HG03066 (cell line): ENCODE measurements at regions not wholly inside any gene's neighbourhood (a gene's known extent, or its start where the extent isn't known, plus 50 kb on each side); places are given as distances from the start of the nearest gene placed in this dataset.

Experiments
- ATAC-seq: cut with Tn5 transposase; IDR thresholded peaks from one replicate; pipeline ENCODE4 v1.9.1; 2021; ENCODE audit warnings: low read depth; ENCODE audit not compliant: unreplicated experiment

DNA sequence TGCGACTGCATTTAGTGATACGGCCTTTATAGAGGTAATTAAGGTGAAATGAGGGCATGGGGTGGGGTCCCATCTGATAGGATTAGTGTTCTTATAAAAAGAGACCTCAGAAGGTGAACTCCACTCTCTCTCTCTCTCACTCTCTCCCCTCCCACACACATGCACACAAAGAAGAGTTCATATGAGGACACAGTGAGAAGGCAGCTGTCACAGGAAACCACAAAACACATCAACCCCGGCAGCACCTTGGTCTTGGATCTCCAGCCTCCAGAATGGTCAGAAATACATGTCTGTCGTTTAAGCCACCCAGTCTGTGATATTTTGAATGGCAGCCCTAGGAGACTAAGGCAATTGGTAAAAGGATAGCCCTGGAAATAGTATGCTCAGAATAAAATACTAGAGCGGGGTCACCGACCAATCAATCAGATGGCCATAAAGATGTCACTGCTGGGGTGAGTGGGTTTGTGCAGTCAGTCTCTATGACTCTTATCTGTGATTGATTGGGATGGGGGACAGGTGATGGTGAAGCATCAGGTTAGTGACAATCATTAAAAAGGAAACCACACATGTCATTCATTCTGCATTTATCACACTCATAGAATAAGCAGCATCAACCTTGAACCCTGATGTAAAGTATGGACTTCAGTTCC, 118.9 kb upstream of the POU3F3 start:
- no peak for ATAC-seq

GRCh38 chr2:104736026-104736425, 117.9 kb upstream of the POU3F3 start:
- no peak for ATAC-seq

GRCh38 chr2:104741860-104742259, 112.1 kb upstream of the POU3F3 start:
- no peak for ATAC-seq

GRCh38 chr2:104744537-104744936, 109.4 kb upstream of the POU3F3 start:
- no peak for ATAC-seq

GRCh38 chr2:104745846-104746245, 108.1 kb upstream of the POU3F3 start:
- ATAC-seq = no peak

DNA sequence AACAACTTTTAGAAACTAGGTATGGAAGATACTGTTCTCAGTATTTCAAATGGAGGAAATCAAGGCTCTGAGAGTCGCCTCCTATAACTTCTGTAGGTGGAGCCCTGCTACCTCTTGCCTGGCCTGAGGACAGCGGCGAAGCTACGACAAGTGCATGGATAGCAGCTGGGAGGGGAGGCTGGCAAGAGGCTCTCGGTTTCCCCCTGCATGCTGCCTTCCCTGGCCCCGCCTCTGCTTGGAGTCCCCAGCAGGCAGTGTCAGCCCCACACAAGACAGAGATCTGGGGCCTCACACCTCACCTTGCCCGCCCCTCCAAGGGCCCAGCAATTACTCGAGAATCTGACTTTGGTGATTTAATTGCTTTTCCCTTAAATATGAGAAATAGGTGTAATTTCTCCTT, 107.6 kb upstream of the POU3F3 start:
- no peak for ATAC-seq

- no peak for ATAC-seq
These were observed 107.1 kb upstream of the POU3F3 start for GRCh38 chr2:104746858-104747257.

DNA sequence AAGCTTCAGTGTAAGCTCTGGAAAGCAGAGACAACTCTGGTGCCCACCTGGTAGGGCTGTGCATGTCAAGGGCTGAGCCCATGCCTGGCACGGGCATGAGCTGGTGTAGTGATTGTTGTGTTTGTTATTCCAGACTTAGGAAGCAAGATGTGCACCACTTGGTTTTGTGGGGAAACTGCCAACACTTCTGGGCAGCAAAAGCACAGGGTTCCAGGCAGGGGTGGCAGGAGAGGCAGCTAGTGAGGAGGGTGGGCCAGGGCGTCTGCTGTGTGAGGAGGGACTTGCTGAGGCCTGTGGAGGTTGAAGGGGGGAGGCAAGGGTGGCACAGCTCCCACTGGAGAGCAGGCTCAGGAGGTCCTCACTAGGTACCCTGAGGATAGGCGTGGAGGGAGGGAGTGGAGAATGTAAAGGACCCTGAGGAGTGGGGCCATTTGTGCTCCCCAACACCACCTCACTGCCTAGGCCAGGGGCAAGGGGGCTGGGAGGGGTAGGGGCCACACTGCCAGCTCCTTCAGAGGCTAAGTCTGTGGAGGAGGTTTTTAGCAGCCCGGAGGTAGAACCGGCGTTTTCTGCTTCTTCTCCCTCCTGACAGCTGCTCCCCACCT, 104.0 kb upstream of the POU3F3 start:
- ATAC-seq = no peak

DNA sequence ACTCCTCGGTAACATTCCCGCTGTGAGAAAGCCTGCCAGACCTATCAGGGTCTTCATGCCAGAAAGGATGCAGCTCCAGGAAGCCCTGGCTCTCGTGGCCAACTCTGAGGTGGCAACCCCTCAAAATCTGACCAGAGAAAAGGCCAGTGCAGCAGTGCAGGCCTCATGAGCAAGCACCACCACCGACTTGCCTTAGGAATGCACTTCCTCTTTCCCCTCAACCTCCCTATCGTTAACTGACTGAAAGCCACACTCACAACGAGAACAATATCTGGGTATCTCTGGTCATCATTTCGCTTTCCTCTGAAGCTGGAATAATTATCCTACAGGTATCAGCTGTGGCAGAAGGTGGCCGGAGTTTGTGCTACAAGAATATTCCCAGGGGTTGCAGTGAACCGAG, 101.4 kb upstream of the POU3F3 start:
- ATAC-seq = no peak

- no peak for ATAC-seq
These were observed 98.7 kb upstream of the POU3F3 start for GRCh38 chr2:104755026-104755878.

DNA sequence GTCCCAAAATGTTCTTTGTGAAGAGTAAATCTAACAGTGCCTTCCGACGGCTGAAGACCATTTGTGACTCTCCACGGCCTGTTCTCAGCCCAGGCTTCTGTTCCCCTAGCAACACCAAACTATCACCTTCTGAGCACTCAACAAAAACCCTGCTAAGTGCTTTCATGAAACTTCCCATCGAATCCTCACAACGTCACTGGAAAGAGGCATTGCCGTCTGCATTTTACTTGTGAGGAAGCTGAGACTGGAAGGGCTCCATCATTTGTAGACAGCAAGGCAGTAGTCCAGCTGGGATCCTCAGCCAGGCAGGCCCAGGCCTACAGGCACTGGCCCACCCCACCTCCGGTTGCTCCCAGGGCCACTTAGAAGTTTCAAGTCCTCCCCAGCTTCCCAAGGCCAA, 97.8 kb upstream of the POU3F3 start:
- no peak for ATAC-seq

- ATAC-seq = no peak
These were observed 96.9 kb upstream of the POU3F3 start for GRCh38 chr2:104757056-104757455.

- ATAC-seq = no peak
These were observed 95.7 kb upstream of the POU3F3 start for GRCh38 chr2:104758199-104758620.

DNA sequence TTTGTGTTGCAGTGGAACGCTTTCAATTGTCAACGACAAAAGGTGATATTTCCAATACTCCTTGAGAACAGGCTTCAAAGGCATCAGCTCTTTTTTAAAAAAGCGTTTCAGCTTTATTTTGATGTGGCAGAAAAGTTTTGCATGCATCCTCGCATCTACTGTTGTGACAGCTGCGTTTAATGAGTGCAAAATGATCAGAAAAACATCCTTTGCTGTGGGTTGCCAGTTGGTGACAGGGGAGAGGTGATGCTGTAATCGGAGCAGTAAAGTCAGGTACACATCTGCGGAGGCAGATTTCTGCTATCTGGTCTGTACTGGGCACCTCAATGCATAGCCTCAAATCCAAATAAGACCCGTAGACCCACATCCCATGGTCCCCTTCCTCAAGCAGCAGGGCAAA, 91.9 kb upstream of the POU3F3 start:
- ATAC-seq = no peak

GRCh38 chr2:104766683-104767082, 87.2 kb upstream of the POU3F3 start:
- no peak for ATAC-seq

DNA sequence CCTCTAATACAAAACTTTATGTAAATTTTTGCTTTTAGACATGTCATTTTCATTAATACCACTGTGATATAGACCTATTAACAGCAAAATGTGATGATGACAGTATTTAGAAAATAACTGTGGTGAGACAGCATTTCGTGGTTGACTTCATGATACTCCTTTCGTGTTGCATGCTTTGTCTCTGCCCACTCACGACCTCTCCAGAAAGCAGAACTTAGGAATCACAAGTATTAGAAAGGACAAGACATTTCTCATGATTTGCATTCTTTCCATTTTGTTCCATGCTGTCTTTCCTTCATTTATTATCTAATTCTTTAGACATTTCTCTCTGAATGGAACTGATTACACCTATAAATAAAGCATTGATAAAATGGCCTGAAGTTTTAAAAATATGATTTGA, 85.2 kb upstream of the POU3F3 start:
- no peak for ATAC-seq

- ATAC-seq = no peak
These were observed 84.8 kb upstream of the POU3F3 start for GRCh38 chr2:104769096-104769495.

DNA sequence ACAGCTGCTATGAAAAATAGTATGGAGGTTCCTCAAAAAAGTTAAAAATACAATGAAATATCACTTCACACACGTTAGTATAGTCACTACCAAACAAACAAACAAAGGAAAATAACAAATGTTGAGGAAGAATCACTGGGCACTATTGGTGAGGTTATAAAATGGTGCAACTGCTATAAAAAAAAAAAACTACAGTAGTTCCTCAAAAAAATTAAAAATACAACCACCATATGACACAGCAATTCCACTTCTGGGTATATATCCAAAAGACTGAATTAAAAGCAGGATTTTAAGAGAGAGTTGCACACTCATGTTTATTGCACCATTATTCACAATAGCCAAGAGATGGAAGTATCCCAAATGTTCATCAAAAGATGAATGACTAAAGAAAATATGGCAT, 80.9 kb upstream of the POU3F3 start:
- ATAC-seq = no peak

DNA sequence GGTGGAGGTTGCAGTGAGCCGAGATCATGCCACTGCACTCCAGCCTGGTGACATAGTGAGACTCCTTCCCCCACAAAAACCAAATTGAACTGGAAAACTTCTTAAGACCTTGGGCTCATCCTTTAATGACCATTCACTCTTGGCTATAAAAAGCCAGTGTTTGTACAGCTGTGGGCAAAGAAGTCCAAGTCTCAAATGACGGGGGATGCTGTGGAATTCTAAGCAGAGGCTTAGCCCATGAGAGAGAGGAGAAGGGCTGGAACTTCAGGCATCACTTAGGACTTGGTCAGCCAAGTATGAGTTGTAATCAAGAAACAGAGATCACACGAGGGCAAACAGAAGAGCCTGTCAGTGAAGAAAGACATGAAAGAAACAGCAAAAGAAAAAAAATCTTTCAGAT, 79.3 kb upstream of the POU3F3 start:
- ATAC-seq = no peak

GRCh38 chr2:104777721-104778120, 76.2 kb upstream of the POU3F3 start:
- no peak for ATAC-seq

- ATAC-seq = no peak
These were observed 72.8 kb upstream of the POU3F3 start for GRCh38 chr2:104781151-104781550.

- no peak for ATAC-seq
These were observed 69.7 kb upstream of the POU3F3 start for GRCh38 chr2:104784264-104784663.
